ENCODE measurements at regions not wholly inside any gene's neighbourhood (a gene's known extent, or its start where the extent isn't known, plus 50 kb on each side); places are given as distances from the start of the nearest gene placed in this dataset.

- H3K4me3 ChIP-seq (ENCODE audit: low read length), result no peak overlapping the region
- TF ChIP-seq ZNF274 (IDR thresholded peaks at IDR 0.05; ENCODE audit: low read depth, low read length), result no peak
These were observed 258.8 kb upstream of the GBE1 start for GRCh38 chr3:82020282-82020681.

GRCh38 chr3:82015241-82015640 is 253.8 kb upstream of the GBE1 start:
- no peak for TF ChIP-seq ZNF274 (IDR thresholded peaks at IDR 0.05; ENCODE audit: low read depth, low read length)

GRCh38 chr3:82012775-82013174 is 251.3 kb upstream of the GBE1 start:
- no peak for TF ChIP-seq ZNF274 (IDR thresholded peaks at IDR 0.05; ENCODE audit: low read depth, low read length)
- no peak overlapping the region for H3K4me3 ChIP-seq (ENCODE audit: low read length)

More at GRCh38 chr3:82015241-82015640, 253.8 kb upstream of the GBE1 start:
- H3K4me3 ChIP-seq (ENCODE audit: low read length), result no peak overlapping the region

- no peak overlapping the region for H3K4me3 ChIP-seq (ENCODE audit: low read length)
- no peak for TF ChIP-seq ZNF274 (IDR thresholded peaks at IDR 0.05; ENCODE audit: low read depth, low read length)
These were observed 249.9 kb upstream of the GBE1 start for GRCh38 chr3:82011336-82011735.

- no peak overlapping the region for H3K4me3 ChIP-seq (ENCODE audit: low read length)
- no peak for TF ChIP-seq ZNF274 (IDR thresholded peaks at IDR 0.05; ENCODE audit: low read depth, low read length)
These were observed 243.8 kb upstream of the GBE1 start for GRCh38 chr3:82005266-82005665.

GRCh38 chr3:82004266-82004665 is 242.8 kb upstream of the GBE1 start:
- H3K4me3 ChIP-seq (ENCODE audit: low read length), result no peak overlapping the region

GRCh38 chr3:82002986-82003642 is 241.7 kb upstream of the GBE1 start:
- TF ChIP-seq ZNF274 (IDR thresholded peaks at IDR 0.05; ENCODE audit: low read depth, low read length), result no peak
- no peak overlapping the region for H3K4me3 ChIP-seq (ENCODE audit: low read length)

More at GRCh38 chr3:82004266-82004665, 242.8 kb upstream of the GBE1 start:
- no peak for TF ChIP-seq ZNF274 (IDR thresholded peaks at IDR 0.05; ENCODE audit: low read depth, low read length)

- TF ChIP-seq ZNF274 (IDR thresholded peaks at IDR 0.05; ENCODE audit: low read depth, low read length), result no peak
- no peak overlapping the region for H3K4me3 ChIP-seq (ENCODE audit: low read length)
These were observed 241.0 kb upstream of the GBE1 start for GRCh38 chr3:82002491-82002890.

GRCh38 chr3:82001276-82001923 is 240.0 kb upstream of the GBE1 start:
- H3K4me3 ChIP-seq (ENCODE audit: low read length), result no peak overlapping the region

GRCh38 chr3:82000773-82001172 is 239.3 kb upstream of the GBE1 start:
- no peak for TF ChIP-seq ZNF274 (IDR thresholded peaks at IDR 0.05; ENCODE audit: low read depth, low read length)

More at GRCh38 chr3:82001276-82001923, 240.0 kb upstream of the GBE1 start:
- TF ChIP-seq ZNF274 (IDR thresholded peaks at IDR 0.05; ENCODE audit: low read depth, low read length), result no peak

GRCh38 chr3:82000350-82000749 is 238.9 kb upstream of the GBE1 start:
- TF ChIP-seq ZNF274 (IDR thresholded peaks at IDR 0.05; ENCODE audit: low read depth, low read length), result no peak
- H3K4me3 ChIP-seq (ENCODE audit: low read length), result no peak overlapping the region

More at GRCh38 chr3:82000773-82001172, 239.3 kb upstream of the GBE1 start:
- H3K4me3 ChIP-seq (ENCODE audit: low read length), result no peak overlapping the region

GRCh38 chr3:81998907-81999306 is 237.5 kb upstream of the GBE1 start:
- TF ChIP-seq ZNF274 (IDR thresholded peaks at IDR 0.05; ENCODE audit: low read depth, low read length), result no peak
- no peak overlapping the region for H3K4me3 ChIP-seq (ENCODE audit: low read length)

- TF ChIP-seq ZNF274 (IDR thresholded peaks at IDR 0.05; ENCODE audit: low read depth, low read length), result no peak
- no peak overlapping the region for H3K4me3 ChIP-seq (ENCODE audit: low read length)
These were observed 236.8 kb upstream of the GBE1 start for GRCh38 chr3:81998139-81998755.

GRCh38 chr3:81997390-81997789 is 235.9 kb upstream of the GBE1 start:
- no peak overlapping the region for H3K4me3 ChIP-seq (ENCODE audit: low read length)
- no peak for TF ChIP-seq ZNF274 (IDR thresholded peaks at IDR 0.05; ENCODE audit: low read depth, low read length)

- no peak overlapping the region for H3K4me3 ChIP-seq (ENCODE audit: low read length)
- no peak for TF ChIP-seq ZNF274 (IDR thresholded peaks at IDR 0.05; ENCODE audit: low read depth, low read length)
These were observed 233.9 kb upstream of the GBE1 start for GRCh38 chr3:81995329-81995728.
